ENCODE measurements at regions not wholly inside any gene's neighbourhood (a gene's known extent, or its start where the extent isn't known, plus 50 kb on each side); places are given as distances from the start of the nearest gene placed in this dataset.

- DNase-seq: no peak
- no peaks in the 10 kb centered on the region for H3K9me3 ChIP-seq (ENCODE audit: control insufficient read depth in 2 of 2, low read length in 2 of 2)
- ATAC-seq (ENCODE audit: low read depth in 2 of 2): no peak
- no peaks in the 10 kb centered on the region for H3K9me3 Mint-ChIP-seq
- H3K36me3 Mint-ChIP-seq: no peaks in the 10 kb centered on the region
- no peak overlapping the region for H3K4me3 ChIP-seq (ENCODE audit: low read depth, low read length)
- no peaks in the 10 kb centered on the region for H3K4me1 ChIP-seq (ENCODE audit: control insufficient read depth, insufficient read depth, low read length, poor library complexity, severe bottlenecking)
- H3K36me3 ChIP-seq (ENCODE audit: control insufficient read depth, insufficient read depth, low read length): no peaks in the 10 kb centered on the region
- no peak overlapping the region for H3K27ac ChIP-seq (ENCODE audit: insufficient read depth, low read length, poor library complexity, severe bottlenecking)
- peaks cover 0 to 3% (median 0%) of the 10 kb centered on the region in 4 donors for H3K4me1 Mint-ChIP-seq
- H3K27me3 ChIP-seq (ENCODE audit: control insufficient read depth, insufficient read depth, low read length): no peaks in the 10 kb centered on the region
- no peak overlapping the region for H3K27ac Mint-ChIP-seq
- no peak overlapping the region for H3K4me3 Mint-ChIP-seq
- peaks cover 5% of the 10 kb centered on the region for H3K27me3 Mint-ChIP-seq
Observed at GRCh38 chr20:50299325-50299629, 108.6 kb downstream of the CEBPB start.

GRCh38 chr20:50301165-50301564 lies 110.5 kb downstream of the CEBPB start:
- no peaks in the 10 kb centered on the region for H3K9me3 ChIP-seq (ENCODE audit: control insufficient read depth in 2 of 2, low read length in 2 of 2)
- Mint-ChIP-seq H3K27ac (no peak overlapping the region), H3K9me3 (no peaks in the 10 kb centered on the region), H3K27me3 (peaks cover 5% of the 10 kb centered on the region), H3K4me3 (no peak overlapping the region), H3K36me3 (no peaks in the 10 kb centered on the region), H3K4me1 (peaks cover 0 to 3% (median 0%) of the 10 kb centered on the region in 4 donors)
- no peak overlapping the region for H3K4me3 ChIP-seq (ENCODE audit: low read depth, low read length)
- H3K36me3 ChIP-seq (ENCODE audit: control insufficient read depth, insufficient read depth, low read length): no peaks in the 10 kb centered on the region
- DNase-seq (no peak), ATAC-seq (ENCODE audit: low read depth in 2 of 2) (no peak)
- H3K27me3 ChIP-seq (ENCODE audit: control insufficient read depth, insufficient read depth, low read length): no peaks in the 10 kb centered on the region
- no peak overlapping the region for H3K27ac ChIP-seq (ENCODE audit: insufficient read depth, low read length, poor library complexity, severe bottlenecking)
- H3K4me1 ChIP-seq (ENCODE audit: control insufficient read depth, insufficient read depth, low read length, poor library complexity, severe bottlenecking): no peaks in the 10 kb centered on the region

- no peak overlapping the region for H3K27ac Mint-ChIP-seq
- no peak for ATAC-seq (ENCODE audit: low read depth in 2 of 2)
Observed at GRCh38 chr20:50301712-50302111, 111.1 kb downstream of the CEBPB start.

GRCh38 chr20:50302341-50303057 lies 111.9 kb downstream of the CEBPB start:
- Mint-ChIP-seq H3K27me3 (peaks cover 5% of the 10 kb centered on the region), H3K9me3 (no peaks in the 10 kb centered on the region), H3K4me3 (no peak overlapping the region), H3K36me3 (no peaks in the 10 kb centered on the region), H3K4me1 (peaks cover 0 to 3% (median 0%) of the 10 kb centered on the region in 4 donors), H3K27ac (peak overlapping the region in 1 of 3 donors; percentile 6)
- Histone ChIP-seq H3K27me3 (ENCODE audit: control insufficient read depth, insufficient read depth, low read length) (no peaks in the 10 kb centered on the region), H3K4me1 (ENCODE audit: control insufficient read depth, insufficient read depth, low read length, poor library complexity, severe bottlenecking) (no peaks in the 10 kb centered on the region), H3K27ac (ENCODE audit: insufficient read depth, low read length, poor library complexity, severe bottlenecking) (no peak overlapping the region), H3K4me3 (ENCODE audit: low read depth, low read length) (no peak overlapping the region), H3K36me3 (ENCODE audit: control insufficient read depth, insufficient read depth, low read length) (no peaks in the 10 kb centered on the region), H3K9me3 (ENCODE audit: control insufficient read depth in 2 of 2, low read length in 2 of 2) (no peaks in the 10 kb centered on the region)
- ATAC-seq (ENCODE audit: low read depth in 2 of 2): no peak
- DNase-seq: no peak

More at GRCh38 chr20:50301712-50302111, 111.1 kb downstream of the CEBPB start:
- Histone ChIP-seq H3K4me3 (ENCODE audit: low read depth, low read length) (no peak overlapping the region), H3K27me3 (ENCODE audit: control insufficient read depth, insufficient read depth, low read length) (no peaks in the 10 kb centered on the region), H3K27ac (ENCODE audit: insufficient read depth, low read length, poor library complexity, severe bottlenecking) (no peak overlapping the region), H3K36me3 (ENCODE audit: control insufficient read depth, insufficient read depth, low read length) (no peaks in the 10 kb centered on the region), H3K4me1 (ENCODE audit: control insufficient read depth, insufficient read depth, low read length, poor library complexity, severe bottlenecking) (no peaks in the 10 kb centered on the region), H3K9me3 (ENCODE audit: control insufficient read depth in 2 of 2, low read length in 2 of 2) (no peaks in the 10 kb centered on the region)
- peaks cover 5% of the 10 kb centered on the region for H3K27me3 Mint-ChIP-seq
- no peak for DNase-seq
- H3K4me1 Mint-ChIP-seq: peaks cover 0 to 3% (median 0%) of the 10 kb centered on the region in 4 donors
- no peaks in the 10 kb centered on the region for H3K36me3 Mint-ChIP-seq
- H3K9me3 Mint-ChIP-seq: no peaks in the 10 kb centered on the region
- H3K4me3 Mint-ChIP-seq: no peak overlapping the region

GRCh38 chr20:50303573-50304500 lies 113.2 kb downstream of the CEBPB start:
- H3K27me3 Mint-ChIP-seq: peaks cover 5% of the 10 kb centered on the region
- H3K4me1 Mint-ChIP-seq: no peaks in the 10 kb centered on the region
- no peak overlapping the region for H3K4me3 Mint-ChIP-seq
- Histone ChIP-seq H3K27ac (ENCODE audit: insufficient read depth, low read length, poor library complexity, severe bottlenecking) (no peak overlapping the region), H3K36me3 (ENCODE audit: control insufficient read depth, insufficient read depth, low read length) (no peaks in the 10 kb centered on the region), H3K27me3 (ENCODE audit: control insufficient read depth, insufficient read depth, low read length) (no peaks in the 10 kb centered on the region), H3K9me3 (ENCODE audit: control insufficient read depth in 2 of 2, low read length in 2 of 2) (no peaks in the 10 kb centered on the region), H3K4me1 (ENCODE audit: control insufficient read depth, insufficient read depth, low read length, poor library complexity, severe bottlenecking) (no peaks in the 10 kb centered on the region), H3K4me3 (ENCODE audit: low read depth, low read length) (no peak overlapping the region)
- no peaks in the 10 kb centered on the region for H3K9me3 Mint-ChIP-seq
- H3K36me3 Mint-ChIP-seq: no peaks in the 10 kb centered on the region
- ATAC-seq (ENCODE audit: low read depth in 2 of 2) (no peak), DNase-seq (no peak)
- no peak overlapping the region for H3K27ac Mint-ChIP-seq

- Mint-ChIP-seq H3K4me1 (no peaks in the 10 kb centered on the region), H3K9me3 (no peaks in the 10 kb centered on the region), H3K4me3 (no peak overlapping the region), H3K36me3 (no peaks in the 10 kb centered on the region), H3K27me3 (peaks cover 5% of the 10 kb centered on the region), H3K27ac (no peak overlapping the region)
- no peak overlapping the region for H3K27ac ChIP-seq (ENCODE audit: insufficient read depth, low read length, poor library complexity, severe bottlenecking)
- no peaks in the 10 kb centered on the region for H3K27me3 ChIP-seq (ENCODE audit: control insufficient read depth, insufficient read depth, low read length)
- DNase-seq (no peak), ATAC-seq (ENCODE audit: low read depth in 2 of 2) (no peak)
- H3K4me1 ChIP-seq (ENCODE audit: control insufficient read depth, insufficient read depth, low read length, poor library complexity, severe bottlenecking): no peaks in the 10 kb centered on the region
- no peaks in the 10 kb centered on the region for H3K36me3 ChIP-seq (ENCODE audit: control insufficient read depth, insufficient read depth, low read length)
- no peak overlapping the region for H3K4me3 ChIP-seq (ENCODE audit: low read depth, low read length)
- no peaks in the 10 kb centered on the region for H3K9me3 ChIP-seq (ENCODE audit: control insufficient read depth in 2 of 2, low read length in 2 of 2)
Observed at GRCh38 chr20:50304501-50304856, 113.8 kb downstream of the CEBPB start.

- Histone ChIP-seq H3K4me3 (ENCODE audit: low read depth, low read length) (no peak overlapping the region), H3K4me1 (ENCODE audit: control insufficient read depth, insufficient read depth, low read length, poor library complexity, severe bottlenecking) (no peaks in the 10 kb centered on the region), H3K36me3 (ENCODE audit: control insufficient read depth, insufficient read depth, low read length) (no peaks in the 10 kb centered on the region), H3K27ac (ENCODE audit: insufficient read depth, low read length, poor library complexity, severe bottlenecking) (no peak overlapping the region), H3K9me3 (ENCODE audit: control insufficient read depth in 2 of 2, low read length in 2 of 2) (no peaks in the 10 kb centered on the region), H3K27me3 (ENCODE audit: control insufficient read depth, insufficient read depth, low read length) (no peaks in the 10 kb centered on the region)
- no peaks in the 10 kb centered on the region for H3K9me3 Mint-ChIP-seq
- H3K27ac Mint-ChIP-seq: no peak overlapping the region
- DNase-seq (no peak), ATAC-seq (ENCODE audit: low read depth in 2 of 2) (no peak)
- H3K36me3 Mint-ChIP-seq: no peaks in the 10 kb centered on the region
- H3K27me3 Mint-ChIP-seq: peaks cover 5% of the 10 kb centered on the region
- no peak overlapping the region for H3K4me3 Mint-ChIP-seq
- H3K4me1 Mint-ChIP-seq: no peaks in the 10 kb centered on the region
Observed at GRCh38 chr20:50304923-50305635, 114.4 kb downstream of the CEBPB start.

Data from CD4-positive, CD25-positive, alpha-beta regulatory T cell (primary cell).